HG02852 (cell line): ENCODE measurements at regions not wholly inside any gene's neighbourhood (a gene's known extent, or its start where the extent isn't known, plus 50 kb on each side); places are given as distances from the start of the nearest gene placed in this dataset.

Experiments
- ATAC-seq: cut with Tn5 transposase; IDR thresholded peaks from one replicate; pipeline ENCODE4 v1.9.1; 2021; ENCODE audit warnings: mild to moderate bottlenecking, moderate library complexity; ENCODE audit not compliant: unreplicated experiment

DNA sequence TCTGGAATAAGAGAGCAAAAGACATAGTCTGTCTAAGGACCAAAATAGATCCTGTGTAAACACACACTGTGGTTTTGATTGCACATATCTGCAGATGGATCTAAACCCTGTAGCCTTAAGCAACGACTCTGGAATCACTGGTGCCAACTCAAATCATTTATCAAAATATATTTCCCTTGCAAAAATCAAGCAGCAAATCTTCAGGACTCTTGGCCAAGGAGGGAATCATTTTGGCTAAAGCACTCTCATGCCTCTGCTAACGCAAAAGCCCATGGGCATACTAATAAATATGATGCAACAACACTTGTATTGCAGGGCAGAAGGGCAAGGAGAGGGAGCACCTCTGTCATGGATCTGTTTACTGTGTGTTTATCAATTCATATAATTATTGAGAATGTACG, 155.4 kb upstream of the DUSP10 start:
- ATAC-seq, result no peak

DNA sequence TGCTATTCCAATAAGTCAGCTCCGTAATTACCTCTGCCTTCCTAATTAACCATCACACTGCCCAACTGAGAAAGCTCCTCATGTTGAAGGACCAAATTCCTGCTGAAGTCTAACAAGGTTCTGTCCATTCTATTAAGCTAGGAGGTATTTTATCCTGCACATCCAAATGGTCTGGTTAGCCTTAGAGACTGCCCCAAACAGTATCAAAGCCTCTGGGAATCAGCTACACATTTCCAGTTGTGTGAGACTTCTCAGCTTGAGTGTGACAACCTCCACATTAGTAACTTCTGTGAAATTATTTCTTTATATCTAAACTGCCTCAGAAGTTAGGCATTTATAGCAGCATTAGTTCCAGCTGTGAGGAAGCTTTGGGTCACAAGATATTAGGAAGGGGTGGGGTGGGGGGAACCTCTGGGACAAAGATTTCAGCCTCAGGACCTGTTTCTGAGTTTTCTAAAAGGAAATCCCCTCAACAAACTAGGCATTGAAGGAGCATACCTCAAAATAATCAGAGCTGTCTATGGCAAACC, 150.5 kb upstream of the DUSP10 start:
- no peak for ATAC-seq

DNA sequence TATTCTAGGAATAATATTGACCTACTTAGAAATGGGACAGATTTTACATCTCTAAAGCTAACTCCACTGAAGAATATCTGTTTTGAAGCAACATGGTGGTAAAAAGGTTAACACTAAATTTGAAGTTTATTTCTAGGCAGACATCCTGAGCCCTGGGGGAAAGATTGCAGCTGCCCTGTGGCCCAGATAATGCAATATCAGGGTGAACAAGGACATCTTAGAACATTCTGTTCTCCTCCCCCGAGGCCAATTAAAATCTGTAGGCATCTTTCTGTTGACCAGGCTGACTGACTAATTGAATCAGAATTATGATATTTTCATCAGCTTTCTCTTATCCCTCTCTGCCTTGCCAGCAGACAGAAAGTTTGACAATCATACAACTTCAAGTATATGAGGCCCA, 149.8 kb upstream of the DUSP10 start:
- ATAC-seq, result no peak

DNA sequence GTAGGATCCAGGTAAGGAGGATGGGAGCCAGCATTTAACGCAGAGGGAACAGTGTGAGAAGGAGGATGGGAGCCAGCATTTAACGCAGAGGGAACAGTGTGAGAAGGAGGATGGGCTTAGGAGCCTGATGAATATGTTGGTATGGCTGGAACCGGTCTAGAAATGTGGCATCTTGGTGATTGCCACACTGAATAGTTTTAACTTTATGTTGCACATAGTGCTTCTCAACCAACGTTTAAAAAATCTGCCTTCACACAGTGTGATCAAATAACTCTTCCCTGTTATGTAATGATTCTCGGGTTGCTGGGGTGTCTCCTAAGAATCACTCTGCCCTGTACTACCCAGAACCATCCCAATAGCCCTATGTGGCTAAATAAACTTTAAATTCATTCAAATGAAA, 146.9 kb upstream of the DUSP10 start:
- ATAC-seq, result no peak

DNA sequence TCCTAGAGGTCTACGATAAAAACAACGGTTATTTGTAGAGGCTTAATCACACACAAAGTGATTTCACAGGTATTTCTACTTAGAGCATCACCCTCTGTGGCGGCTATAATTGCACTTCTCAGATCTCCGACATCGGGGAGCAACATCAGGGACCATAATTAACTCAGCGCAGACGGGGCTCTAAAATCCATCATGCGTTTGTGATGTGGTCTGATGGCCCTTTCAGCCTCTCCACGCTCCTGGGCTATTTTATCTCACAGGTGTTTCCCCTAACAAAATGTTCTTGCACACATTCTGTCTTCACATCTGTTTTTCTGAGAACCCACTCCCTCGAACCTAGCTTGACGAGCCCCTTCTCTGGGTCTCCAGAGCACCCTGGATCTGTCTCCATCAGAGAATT, 146.3 kb upstream of the DUSP10 start:
- no peak for ATAC-seq

DNA sequence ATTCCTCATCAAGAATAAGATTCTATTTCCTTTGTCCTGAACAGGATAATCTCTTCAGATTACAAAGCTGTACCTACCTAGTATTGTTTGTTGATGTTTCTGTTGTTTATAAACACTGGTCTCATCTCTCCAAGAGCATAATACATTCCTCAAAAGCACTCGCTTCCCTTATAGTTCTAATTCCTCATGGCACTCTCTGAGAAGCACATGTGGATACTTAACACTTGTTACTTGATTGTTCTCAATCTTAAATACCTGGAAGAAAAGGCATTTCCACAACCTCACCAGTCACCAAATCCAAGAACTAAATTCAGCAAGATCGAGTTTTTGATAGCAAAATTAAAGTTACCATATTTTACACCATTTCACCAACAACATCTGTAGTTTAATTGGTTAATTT, 145.9 kb upstream of the DUSP10 start:
- ATAC-seq, result no peak

DNA sequence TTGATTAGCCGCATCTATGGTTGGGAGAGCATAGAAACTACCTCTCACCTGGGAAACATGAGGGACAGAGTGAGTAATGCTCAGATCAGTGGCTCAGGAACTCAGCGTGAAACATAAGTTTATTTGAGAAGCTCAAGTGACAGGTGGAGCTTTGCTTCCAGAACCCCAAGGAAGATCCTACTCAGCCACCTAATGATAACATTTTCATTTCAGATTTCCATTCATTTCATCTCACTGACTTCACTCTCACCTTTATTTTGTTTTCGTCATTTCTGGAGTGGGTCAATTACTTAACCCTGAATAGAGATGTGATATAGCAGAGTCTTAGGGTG, 145.5 kb upstream of the DUSP10 start:
- ATAC-seq, result no peak

DNA sequence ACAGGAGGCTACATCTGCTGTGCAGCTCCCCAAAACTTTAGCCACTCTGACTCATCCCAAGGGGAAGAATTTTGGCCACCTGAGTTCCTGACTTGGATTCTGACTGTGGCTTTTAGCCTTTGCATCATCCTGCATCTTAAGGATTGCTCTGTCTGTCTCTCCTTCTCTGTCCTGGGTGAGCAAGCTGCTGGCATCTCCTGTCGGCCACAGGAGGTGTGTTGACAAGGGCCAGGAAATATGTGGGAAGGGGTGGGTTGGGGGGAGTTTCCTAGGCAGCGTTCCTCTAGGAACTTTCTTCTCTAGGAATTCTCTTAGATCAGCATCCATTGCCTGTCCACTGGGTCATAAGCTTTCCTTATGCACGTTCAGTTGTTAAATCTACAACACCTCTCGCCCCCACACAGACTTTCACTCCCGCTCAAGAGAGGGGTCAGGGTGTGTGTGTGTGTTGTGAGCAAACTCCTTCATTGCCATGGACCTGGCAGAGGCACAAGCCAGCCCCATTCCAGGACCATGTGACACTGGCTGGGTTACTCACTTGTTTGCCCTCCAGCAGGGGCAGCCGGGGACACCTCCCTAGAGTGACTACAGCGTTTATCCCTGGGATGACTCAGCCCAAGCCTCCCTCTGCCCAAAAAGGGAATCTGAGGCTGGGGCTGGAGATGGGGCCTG, 145.0 kb upstream of the DUSP10 start:
- ATAC-seq, result no peak

DNA sequence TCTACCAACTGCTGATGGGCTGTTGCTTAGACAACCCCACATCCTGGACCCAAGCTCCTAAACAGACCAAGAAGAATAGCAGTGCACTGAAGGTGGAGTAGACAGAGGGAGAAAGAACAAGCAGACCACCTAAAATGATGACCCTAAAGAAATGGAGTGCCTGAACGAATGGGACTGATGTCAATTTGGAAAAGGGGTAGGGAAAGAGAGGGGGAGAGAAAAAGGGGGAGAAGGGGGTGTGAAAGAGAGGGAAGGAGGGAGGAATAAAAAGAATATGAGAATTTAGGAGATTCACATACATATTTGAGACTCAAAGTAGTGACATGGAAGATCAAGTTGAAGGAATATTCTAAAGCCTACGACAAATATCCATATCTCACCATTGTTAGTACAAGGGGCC, 144.4 kb upstream of the DUSP10 start:
- no peak for ATAC-seq

DNA sequence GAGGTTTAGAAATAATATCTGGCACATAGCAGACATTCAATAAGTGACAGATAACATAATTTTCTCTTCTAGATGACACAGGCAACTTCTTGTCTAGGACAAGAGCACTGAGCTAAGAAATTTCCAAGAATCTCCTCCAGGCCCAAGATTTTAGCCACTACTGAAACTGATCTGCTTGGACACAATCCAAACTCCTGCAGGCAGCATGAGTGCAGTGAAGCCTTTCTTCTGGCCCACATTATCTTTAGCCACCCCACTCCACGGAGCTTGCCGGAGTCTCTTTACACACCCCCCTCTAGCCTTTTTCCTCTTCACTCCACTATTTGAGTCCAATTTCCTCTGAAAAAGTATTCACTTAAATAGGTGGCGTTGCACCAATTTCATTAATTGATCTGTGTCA, 142.9 kb upstream of the DUSP10 start:
- no peak for ATAC-seq

DNA sequence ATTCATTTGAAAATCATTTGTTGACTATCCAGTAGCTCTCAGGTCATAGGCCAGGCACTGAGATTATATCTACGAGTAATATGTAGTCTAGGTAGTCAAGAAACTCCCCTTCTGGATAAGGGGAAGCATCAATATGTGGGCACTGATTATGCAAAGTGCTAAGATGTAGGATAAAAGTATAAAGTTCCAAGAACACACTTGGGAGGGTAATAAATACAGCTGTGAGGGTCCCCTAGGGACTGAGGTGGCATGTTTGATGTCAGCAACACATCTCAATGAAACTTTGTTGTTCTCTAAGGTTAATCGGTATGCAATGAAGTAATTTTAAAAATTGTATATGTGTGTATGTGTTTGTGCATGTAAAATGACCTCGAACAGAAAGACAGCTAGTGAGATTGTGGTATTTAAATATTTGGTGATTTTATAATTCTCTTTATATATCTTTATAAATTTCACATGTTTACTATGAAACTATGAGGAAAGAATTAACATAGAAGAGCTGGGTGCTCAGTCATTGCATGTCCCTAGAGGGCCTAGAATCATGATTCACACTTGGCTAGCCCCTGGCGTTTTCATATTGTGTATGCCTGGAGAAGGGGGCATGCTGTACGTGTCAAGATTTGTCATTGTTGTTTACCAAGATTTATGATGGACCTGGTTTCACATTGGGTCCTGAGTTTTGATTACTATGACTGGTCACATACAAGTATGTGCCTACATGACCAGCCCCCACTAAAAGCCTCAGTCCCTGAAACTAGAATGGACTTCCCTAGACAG, 140.1 kb upstream of the DUSP10 start:
- no peak for ATAC-seq

DNA sequence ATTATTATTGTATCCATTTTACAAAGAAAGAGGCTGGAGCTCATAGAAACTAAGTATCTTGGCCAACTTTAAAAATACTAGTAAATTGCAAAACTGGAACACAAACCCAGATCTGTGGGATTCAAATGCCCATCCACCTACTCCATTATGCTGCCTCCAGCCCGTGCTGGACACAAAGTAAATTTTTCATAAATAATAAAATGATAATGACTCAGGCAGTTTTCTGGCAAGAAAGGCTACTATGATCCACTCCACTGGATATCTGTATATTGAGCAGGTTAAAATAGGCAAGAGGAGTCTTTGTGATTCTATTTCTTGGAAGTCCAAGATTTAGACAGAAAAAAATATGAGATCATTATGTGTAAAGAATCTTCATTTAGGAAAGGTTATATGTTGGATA, 138.3 kb upstream of the DUSP10 start:
- ATAC-seq, result no peak

DNA sequence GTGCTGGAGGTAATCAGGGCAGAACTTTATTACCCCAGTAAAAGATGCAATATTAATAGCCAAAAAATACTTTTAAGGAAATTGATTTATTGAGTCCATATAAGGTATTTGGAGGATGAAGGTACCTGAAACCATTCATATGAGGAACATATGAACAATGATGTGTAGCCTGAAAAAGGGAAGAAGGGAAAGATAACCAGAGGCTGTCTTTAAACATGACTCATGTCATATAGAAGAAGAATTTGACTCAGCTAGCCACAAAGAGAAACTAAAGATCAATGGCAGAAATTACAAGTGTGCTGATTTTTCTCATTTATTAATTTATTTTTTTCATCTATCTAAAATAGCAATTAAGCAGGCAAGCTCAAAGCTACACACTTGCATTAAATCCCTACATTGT, 136.2 kb upstream of the DUSP10 start:
- peak; percentile 86 for ATAC-seq

DNA sequence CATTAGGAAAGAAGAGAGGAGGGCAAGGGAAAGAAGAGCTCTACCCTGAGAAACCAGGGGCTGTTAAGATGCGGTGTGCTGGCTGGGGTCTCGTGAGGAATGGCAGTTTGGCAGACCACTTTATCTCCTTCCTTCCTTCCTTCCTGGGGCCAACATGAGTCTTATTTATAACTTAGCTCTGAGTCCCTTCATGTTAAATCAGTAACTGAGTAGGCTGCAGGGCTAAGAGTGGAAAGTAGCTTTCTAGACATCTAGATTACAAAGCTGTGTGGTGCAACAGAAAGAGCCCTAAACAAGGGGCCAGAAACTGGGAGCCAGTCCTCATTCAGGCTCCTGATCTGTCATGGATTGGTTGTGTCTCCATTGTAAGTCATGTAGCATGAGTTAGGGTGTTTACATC, 135.4 kb upstream of the DUSP10 start:
- ATAC-seq, result no peak

DNA sequence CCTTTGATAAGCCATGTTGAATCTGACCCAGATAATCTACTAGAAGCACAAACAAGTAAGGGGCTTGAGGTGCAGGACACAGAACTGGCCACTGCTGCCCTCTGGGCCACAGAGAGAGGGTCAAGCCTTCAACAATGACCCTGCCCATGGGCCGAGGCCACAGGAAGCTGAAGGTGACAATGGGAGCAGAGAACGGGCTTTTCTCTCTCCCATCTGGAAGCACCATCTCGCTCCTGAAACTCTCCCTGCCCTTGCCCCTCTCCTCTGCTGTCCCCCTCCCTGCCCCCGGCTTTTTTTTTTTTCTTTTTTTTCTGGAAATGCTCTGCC, 133.1 kb upstream of the DUSP10 start:
- ATAC-seq, result no peak

DNA sequence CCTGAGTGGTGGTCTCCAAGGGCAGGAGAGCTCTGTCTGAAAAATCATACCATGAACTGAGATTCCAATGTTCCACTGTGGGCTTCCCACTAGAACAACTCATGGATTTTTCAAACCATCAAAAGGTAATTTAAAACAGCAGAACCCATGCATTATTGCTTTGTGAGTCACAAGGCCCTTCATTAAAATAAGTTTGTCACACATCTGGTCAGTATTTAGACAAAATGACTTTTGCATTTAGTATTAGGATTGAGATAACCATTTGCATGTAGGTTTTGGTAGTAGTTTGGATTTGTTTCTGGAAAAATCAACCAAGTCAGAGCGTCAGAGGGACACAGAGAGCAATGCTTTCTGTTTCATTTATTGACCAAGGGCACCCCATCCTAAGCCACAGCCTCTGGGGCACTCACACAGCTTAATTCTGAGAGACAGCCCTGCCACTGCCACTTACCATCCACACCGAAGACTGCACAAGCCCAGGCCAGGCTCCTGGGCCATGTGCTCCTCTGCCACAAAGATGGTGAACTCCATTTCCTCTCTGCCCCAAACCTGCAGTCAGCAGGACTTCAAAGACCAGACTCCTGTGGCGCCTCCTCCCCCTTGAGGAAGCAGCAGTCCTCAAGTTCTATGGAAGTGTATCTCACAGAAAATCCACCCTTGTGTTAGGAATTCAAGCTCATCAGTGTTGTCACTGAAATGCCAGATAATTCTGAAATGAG, 132.6 kb upstream of the DUSP10 start:
- ATAC-seq, result no peak

DNA sequence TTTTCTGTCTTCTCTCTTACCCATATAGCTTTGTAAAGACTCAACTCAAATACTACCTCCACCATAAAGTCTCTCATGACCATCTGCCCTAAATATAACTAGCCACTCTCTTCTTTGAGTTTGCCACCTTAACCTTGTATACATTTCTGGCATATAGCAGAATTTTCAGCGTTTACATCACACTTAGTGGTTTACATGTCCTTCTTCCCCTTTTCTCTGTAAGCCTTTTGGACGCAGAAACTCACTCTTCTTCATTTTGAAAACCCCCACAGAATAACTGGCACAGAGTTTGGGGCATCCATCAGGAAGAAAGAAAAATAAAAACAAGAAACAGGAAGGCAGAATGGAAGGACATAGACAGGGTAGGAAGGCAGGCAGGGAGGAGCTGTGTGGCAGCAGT, 131.8 kb upstream of the DUSP10 start:
- ATAC-seq, result no peak

DNA sequence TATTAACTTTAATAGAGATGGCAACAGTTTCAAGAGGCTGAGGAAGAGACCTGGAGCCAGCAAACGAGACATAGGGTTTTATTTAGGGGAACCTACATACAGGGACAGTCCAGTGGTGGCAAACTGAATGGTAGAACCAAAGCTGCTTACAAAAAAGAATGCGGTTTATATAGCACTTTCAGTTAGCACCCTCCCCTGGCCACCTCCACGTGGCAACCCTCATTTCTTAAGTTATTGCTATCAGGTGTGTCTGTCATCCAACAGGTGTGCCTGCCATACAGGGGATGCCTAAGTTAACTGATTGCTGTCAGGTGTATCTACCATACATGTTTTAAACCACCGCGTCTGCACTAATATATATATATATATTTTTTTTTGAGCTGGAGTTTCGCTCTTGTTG, 129.2 kb upstream of the DUSP10 start:
- ATAC-seq, result no peak

DNA sequence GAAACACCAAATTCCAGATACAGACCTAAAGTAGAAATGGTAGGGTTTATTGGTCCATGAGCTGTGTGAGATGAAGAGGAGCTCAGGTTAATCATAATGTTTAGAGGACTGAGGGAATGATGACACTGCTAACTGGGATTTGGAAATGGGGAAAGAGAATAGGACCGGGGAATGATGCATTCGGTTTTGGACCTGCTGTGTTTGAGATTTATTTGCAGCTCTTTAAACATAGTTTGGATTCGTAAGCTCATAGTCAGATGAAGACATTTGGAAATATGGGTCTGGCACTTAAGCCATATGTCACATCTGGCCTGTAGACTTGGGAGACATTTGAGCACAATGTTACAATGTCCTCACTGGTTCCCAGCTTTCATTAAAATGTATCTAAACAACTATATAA, 127.9 kb upstream of the DUSP10 start:
- ATAC-seq, result no peak

DNA sequence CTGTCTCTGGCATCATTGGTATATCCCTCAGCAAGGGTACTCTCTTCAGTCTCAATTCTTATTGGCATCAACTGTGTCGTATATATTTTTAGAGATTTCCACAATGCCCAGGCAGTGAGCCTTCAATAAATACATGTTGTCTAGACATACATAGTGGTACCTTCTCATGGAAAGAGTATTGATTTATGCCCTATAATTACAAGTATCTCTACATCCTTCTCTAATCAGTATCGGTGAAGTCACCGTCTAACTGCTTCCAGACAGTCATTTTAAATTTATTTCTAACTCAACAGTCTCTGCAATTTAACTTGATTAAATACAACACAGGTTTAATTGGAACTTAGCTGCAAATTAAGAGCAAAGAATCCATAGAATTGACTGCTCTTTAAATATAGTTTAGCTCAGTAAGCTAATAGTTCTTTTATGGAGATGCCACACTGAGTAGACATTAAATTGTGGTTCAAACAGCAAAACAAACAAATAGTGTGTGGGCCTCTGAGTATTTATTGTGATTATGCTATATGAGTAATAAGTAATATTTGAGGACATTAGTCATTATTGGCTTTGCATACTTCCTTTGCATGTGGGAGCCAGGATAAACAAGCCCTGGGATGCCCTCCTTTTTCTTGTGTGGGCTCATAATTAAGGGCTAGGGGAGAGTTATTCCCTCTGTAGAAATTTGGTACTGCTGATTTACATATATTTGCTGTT, 126.9 kb upstream of the DUSP10 start:
- ATAC-seq, result no peak

DNA sequence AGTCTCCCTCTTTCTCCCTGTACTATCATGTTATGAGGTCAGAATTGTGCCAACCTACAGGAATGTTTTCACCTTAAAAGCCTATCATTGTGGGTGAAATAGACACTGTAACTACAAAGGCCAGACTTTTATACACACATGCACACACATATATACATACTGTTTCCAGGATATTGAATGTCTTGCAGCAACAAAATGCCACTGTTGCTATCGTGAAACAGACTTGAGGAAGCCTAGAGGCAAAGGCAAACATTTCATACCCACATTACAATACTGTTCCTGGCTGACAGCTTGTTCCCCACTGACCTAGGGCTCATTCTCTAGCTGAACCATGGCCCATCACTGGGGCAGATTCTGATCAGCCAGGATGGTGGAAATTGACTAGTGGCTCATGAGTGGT, 125.1 kb upstream of the DUSP10 start:
- no peak for ATAC-seq

DNA sequence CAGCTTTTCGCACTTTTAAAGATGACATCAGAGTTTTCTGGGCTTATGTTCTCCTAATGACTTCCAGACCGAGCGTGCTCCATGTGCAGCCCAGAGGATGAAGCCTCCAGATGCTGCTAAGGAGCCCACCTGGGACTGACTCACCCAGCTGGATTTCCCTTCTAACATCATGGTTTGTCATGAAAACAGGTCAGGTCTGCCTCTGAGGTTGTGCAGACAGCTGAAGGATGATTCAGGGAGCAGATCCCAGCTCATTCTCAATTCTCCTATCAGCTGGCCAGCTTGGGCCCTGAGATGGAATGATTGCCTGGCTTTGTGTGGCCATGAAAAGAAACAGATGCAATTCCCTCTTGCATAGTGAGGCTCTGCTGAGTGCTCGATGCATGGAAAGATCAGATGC, 123.9 kb upstream of the DUSP10 start:
- no peak for ATAC-seq
